Neural progenitor cell (in vitro differentiated cells): ENCODE measurements at regions not wholly inside any gene's neighbourhood (a gene's known extent, or its start where the extent isn't known, plus 50 kb on each side); places are given as distances from the start of the nearest gene placed in this dataset.

Experiments used
- EZH2 ChIP-seq: fragments of 200-600 bp; sonication (generic); IDR thresholded peaks from 2 replicates; pipeline ENCODE4 v1.6.1; 2017; ENCODE audit warnings: antibody characterized with exemption, mild to moderate bottlenecking, moderate library complexity
- EZH2phosphoT487 ChIP-seq: fragments of 200-600 bp; sonication (generic); IDR thresholded peaks from 2 replicates; pipeline ENCODE4 v1.6.1; 2017; ENCODE audit warnings: antibody characterized with exemption
- TF ChIP-seq, protein P1 (sequence below): fragments of 200-600 bp; sonication (generic); IDR thresholded peaks from 2 replicates; pipeline ENCODE4 v1.5.1; 2017; ENCODE audit warnings: antibody characterized with exemption, mild to moderate bottlenecking

DNA sequence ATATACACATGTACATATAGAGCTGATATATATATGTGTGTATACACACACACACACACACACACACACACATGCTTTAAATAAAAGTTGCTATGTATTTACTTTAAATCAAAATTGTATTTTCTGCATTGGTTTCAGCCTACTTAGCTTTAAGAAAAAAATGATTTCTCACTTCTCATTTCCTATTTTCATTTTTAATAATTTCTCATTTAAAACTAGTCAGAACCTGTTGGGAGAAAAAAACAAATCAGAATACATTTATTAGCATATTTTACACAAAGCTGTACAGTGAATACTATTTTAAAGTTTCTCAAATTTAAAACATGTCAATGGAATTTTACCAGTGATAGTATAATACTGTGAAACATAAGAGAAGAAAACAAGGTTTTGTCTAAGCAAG is 681.8 kb downstream of the CENPC start:
- TF ChIP-seq, protein P1, sequence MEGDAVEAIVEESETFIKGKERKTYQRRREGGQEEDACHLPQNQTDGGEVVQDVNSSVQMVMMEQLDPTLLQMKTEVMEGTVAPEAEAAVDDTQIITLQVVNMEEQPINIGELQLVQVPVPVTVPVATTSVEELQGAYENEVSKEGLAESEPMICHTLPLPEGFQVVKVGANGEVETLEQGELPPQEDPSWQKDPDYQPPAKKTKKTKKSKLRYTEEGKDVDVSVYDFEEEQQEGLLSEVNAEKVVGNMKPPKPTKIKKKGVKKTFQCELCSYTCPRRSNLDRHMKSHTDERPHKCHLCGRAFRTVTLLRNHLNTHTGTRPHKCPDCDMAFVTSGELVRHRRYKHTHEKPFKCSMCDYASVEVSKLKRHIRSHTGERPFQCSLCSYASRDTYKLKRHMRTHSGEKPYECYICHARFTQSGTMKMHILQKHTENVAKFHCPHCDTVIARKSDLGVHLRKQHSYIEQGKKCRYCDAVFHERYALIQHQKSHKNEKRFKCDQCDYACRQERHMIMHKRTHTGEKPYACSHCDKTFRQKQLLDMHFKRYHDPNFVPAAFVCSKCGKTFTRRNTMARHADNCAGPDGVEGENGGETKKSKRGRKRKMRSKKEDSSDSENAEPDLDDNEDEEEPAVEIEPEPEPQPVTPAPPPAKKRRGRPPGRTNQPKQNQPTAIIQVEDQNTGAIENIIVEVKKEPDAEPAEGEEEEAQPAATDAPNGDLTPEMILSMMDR: no peak
- no peak for TF ChIP-seq EZH2
- TF ChIP-seq EZH2phosphoT487: no peak
